Lung (tissue), 11 donors: ENCODE measurements at regions not wholly inside any gene's neighbourhood (a gene's known extent, or its start where the extent isn't known, plus 50 kb on each side); places are given as distances from the start of the nearest gene placed in this dataset.

Source experiments
- ATAC-seq: fragments of 200-7000 bp; cut with Tn5 transposase; one replicate; pipeline ENCODE4 v1.9.1; 2020; ENCODE audit warnings: moderate number of reproducible peaks; ENCODE audit not compliant: insufficient read depth, low FRiP score
- DNase-seq, 3 donors: peaks; one replicate each; pipeline ENCODE4 v3.0.0-alpha.2; 2013 to 2017
- H3K27ac ChIP-seq, 2 donors: one replicate each; pipeline ENCODE4 v1.5.1; 2013; ENCODE audit warnings: mild to moderate bottlenecking in 2 of 2, moderate library complexity in 2 of 2, control low read depth in 1 of 2, inconsistent platforms in 1 of 2, low read depth in 1 of 2, low read length in 1 of 2
- H3K27me3 ChIP-seq, 3 donors: one replicate each; pipeline ENCODE4 v1.5.1; 2013; ENCODE audit warnings: low read length in 2 of 3; ENCODE audit not compliant: control insufficient read depth in 3 of 3, insufficient read depth in 3 of 3
- H3K36me3 ChIP-seq, 4 donors: one replicate each; pipeline ENCODE4 v1.5.1; 2013; ENCODE audit warnings: low read length in 4 of 4, mild to moderate bottlenecking in 1 of 4, moderate library complexity in 1 of 4; ENCODE audit not compliant: control insufficient read depth in 4 of 4, insufficient read depth in 4 of 4
- H3K4me1 ChIP-seq, 5 donors: one replicate each; pipeline ENCODE4 v1.5.1; 2013; ENCODE audit warnings: low read length in 5 of 5, mild to moderate bottlenecking in 2 of 5, moderate library complexity in 1 of 5; ENCODE audit not compliant: control insufficient read depth in 5 of 5, insufficient read depth in 5 of 5
- H3K4me3 ChIP-seq: one replicate; pipeline ENCODE4 v1.5.1; 2013; ENCODE audit warnings: mild to moderate bottlenecking, control low read depth, moderate library complexity
- H3K9ac ChIP-seq, 2 donors: one replicate each; pipeline ENCODE4 v1.5.1; 2013; ENCODE audit warnings: low read length in 2 of 2, control low read depth in 1 of 2; ENCODE audit not compliant: insufficient read depth in 1 of 2
- H3K9me3 ChIP-seq, 4 donors: one replicate each; pipeline ENCODE4 v1.5.1; 2013; ENCODE audit warnings: low read length in 3 of 4, mild to moderate bottlenecking in 1 of 4, moderate library complexity in 1 of 4; ENCODE audit not compliant: control insufficient read depth in 4 of 4, insufficient read depth in 3 of 4
- WGBS, 2 donors: extraction: QIAGEN DNeasy Blood & Tissue Kit; methylation state at CpG; one replicate each; pipeline ENCODE4 v1.1.7; 2013; 5-methylcytosine and 5-hydroxymethylcytosine counted together
- TF ChIP-seq, protein P1 (sequence below): IDR thresholded peaks from 2 replicates; pipeline ENCODE4 v1.5.1; 2012; ENCODE audit warnings: mild to moderate bottlenecking; ENCODE audit errors: control extremely low read depth, extremely low read depth
- donor health status: control.
- donor health status: control.
- donor health status: Bipolar disorder and iron deficiency.
- donor health status: healthy.
- donor health status: DM: yes; HTN: yes; CAD: no.

- 71 to 77% methylated on average over 9 of the region's 9 CpGs for WGBS, 2 donors
- TF ChIP-seq, protein P1, sequence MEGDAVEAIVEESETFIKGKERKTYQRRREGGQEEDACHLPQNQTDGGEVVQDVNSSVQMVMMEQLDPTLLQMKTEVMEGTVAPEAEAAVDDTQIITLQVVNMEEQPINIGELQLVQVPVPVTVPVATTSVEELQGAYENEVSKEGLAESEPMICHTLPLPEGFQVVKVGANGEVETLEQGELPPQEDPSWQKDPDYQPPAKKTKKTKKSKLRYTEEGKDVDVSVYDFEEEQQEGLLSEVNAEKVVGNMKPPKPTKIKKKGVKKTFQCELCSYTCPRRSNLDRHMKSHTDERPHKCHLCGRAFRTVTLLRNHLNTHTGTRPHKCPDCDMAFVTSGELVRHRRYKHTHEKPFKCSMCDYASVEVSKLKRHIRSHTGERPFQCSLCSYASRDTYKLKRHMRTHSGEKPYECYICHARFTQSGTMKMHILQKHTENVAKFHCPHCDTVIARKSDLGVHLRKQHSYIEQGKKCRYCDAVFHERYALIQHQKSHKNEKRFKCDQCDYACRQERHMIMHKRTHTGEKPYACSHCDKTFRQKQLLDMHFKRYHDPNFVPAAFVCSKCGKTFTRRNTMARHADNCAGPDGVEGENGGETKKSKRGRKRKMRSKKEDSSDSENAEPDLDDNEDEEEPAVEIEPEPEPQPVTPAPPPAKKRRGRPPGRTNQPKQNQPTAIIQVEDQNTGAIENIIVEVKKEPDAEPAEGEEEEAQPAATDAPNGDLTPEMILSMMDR = no peak
- DNase-seq (peak in 2 of 3 donors; percentile 53 to 55), ATAC-seq (no peak)
- Histone ChIP-seq H3K9me3 (no peaks in the 10 kb centered on the region), H3K9ac (no peak overlapping the region), H3K4me3 (no peak overlapping the region), H3K27me3 (no peaks in the 10 kb centered on the region), H3K4me1 (peaks cover 0 to 63% (median 15%) of the 10 kb centered on the region in 5 donors), H3K36me3 (no peaks in the 10 kb centered on the region), H3K27ac (no peak overlapping the region)
Measured at GRCh38 chr10:121293110-121293509, 305.1 kb downstream of the FGFR2 start.

- Histone ChIP-seq H3K9me3 (no peaks in the 10 kb centered on the region), H3K4me1 (peaks cover 0 to 48% (median 15%) of the 10 kb centered on the region in 5 donors), H3K36me3 (no peaks in the 10 kb centered on the region), H3K4me3 (no peak overlapping the region), H3K9ac (no peak overlapping the region), H3K27me3 (no peaks in the 10 kb centered on the region), H3K27ac (no peak overlapping the region)
- ATAC-seq (no peak), DNase-seq (no peak)
- TF ChIP-seq, protein P1 = no peak
- 87 to 88% methylated on average over 3 of the region's 3 CpGs for WGBS, 2 donors
Measured at GRCh38 chr10:121294630-121295029, 303.6 kb downstream of the FGFR2 start.

GRCh38 chr10:121296378-121296777 is 301.9 kb downstream of the FGFR2 start:
- no peak overlapping the region for H3K27ac ChIP-seq
- DNase-seq = no peak
- WGBS, 2 donors = 71 to 78% methylated on average over 2 of the region's 2 CpGs
- TF ChIP-seq, protein P1 = no peak
- no peak for ATAC-seq
- no peak overlapping the region for H3K9ac ChIP-seq
- H3K36me3 ChIP-seq = no peaks in the 10 kb centered on the region
- H3K9me3 ChIP-seq = no peaks in the 10 kb centered on the region
- peaks cover 0 to 31% (median 15%) of the 10 kb centered on the region in 5 donors for H3K4me1 ChIP-seq
- no peaks in the 10 kb centered on the region for H3K27me3 ChIP-seq
- no peak overlapping the region for H3K4me3 ChIP-seq

DNA sequence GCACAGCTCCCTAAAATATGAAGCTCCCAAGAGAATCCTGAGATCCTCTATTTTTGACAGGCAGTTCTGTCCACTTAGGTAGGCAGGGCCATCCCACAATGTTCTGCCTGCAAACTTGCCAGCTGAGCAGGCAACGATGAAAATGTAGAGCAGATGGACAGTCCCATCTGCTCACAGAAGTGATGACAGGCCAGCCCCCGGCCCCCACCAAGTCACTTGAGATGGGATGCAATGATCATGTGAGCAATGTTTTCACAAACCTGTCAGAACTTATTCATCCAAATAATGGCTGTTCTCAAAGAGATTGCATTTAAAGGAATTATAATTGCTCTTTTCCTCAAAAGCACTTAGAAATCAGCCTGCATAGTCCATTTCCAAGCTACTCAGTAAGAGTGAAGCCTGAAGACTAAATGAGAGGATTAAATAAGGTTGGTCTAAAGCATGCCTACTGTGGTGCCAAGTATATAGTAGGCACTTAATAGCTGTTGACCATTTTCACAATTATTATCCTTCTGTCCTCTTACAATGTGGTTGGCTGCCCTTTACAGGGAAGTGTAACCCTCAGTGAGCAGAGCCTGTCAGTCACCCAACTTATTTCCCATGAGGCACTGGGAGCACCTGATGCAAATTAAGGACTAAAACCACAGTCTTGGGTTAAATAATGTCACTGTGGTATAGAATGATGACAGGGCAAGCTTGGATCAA is 301.2 kb downstream of the FGFR2 start:
- no peaks in the 10 kb centered on the region for H3K9me3 ChIP-seq
- no peaks in the 10 kb centered on the region for H3K27me3 ChIP-seq
- peaks cover 0 to 25% (median 13%) of the 10 kb centered on the region in 5 donors for H3K4me1 ChIP-seq
- no peak overlapping the region for H3K27ac ChIP-seq
- no peak for ATAC-seq
- WGBS, 2 donors = 69 to 89% methylated on average over 2 of the region's 2 CpGs
- no peak overlapping the region for H3K4me3 ChIP-seq
- H3K9ac ChIP-seq = no peak overlapping the region
- no peak for DNase-seq
- H3K36me3 ChIP-seq = no peaks in the 10 kb centered on the region
- TF ChIP-seq, protein P1 = no peak
